SK-N-SH treated with all-trans-retinoic acid at 6 μM for 48 hours (cell line): ENCODE measurements at regions not wholly inside any gene's neighbourhood (a gene's known extent, or its start where the extent isn't known, plus 50 kb on each side); places are given as distances from the start of the nearest gene placed in this dataset.

Source experiments
- ISL1 ChIP-seq: fragments of 250-450 bp; sonication (Bioruptor Pico); IDR thresholded peaks from 2 replicates; pipeline ENCODE4 v2.1.2; 2022; ENCODE audit warnings: mild to moderate bottlenecking, moderate library complexity
- ZFP30 ChIP-seq: fragments of 450-650 bp; formaldehyde crosslinking; IDR thresholded peaks from 2 replicates; pipeline ENCODE4 v1.5.0; 2022; ENCODE audit warnings: mild to moderate bottlenecking, moderate library complexity
- TF ChIP-seq, protein P1 (sequence below): fragments of 250-450 bp; sonication (Bioruptor Pico); IDR thresholded peaks from 2 replicates; pipeline ENCODE4 v1.8.0; 2020; ENCODE audit warnings: mild to moderate bottlenecking, moderate library complexity, borderline replicate concordance

DNA sequence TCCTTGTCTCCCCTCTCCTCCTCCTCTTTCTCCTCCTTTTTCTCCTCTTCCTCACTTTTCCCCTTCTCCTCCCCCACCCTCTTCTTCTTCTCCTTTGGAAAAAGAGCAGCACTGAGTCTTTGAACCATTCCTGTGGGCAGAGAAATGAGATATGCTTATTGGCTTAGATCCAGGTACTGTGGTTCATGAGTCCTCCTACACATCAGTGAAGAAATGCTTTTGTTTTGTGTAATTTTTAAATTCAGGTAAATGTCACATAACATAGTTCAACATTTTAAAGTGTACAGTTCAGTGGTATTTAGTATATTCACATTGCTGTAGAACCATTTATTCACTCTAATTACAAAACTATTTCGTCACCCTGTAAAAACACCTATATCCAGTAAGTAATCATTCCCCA lies 402.1 kb downstream of the AACS start:
- no peak for TF ChIP-seq ZFP30 (CRISPR knock-in tag)
- TF ChIP-seq ISL1 (CRISPR knock-in tag) = no peak
- TF ChIP-seq, protein P1, sequence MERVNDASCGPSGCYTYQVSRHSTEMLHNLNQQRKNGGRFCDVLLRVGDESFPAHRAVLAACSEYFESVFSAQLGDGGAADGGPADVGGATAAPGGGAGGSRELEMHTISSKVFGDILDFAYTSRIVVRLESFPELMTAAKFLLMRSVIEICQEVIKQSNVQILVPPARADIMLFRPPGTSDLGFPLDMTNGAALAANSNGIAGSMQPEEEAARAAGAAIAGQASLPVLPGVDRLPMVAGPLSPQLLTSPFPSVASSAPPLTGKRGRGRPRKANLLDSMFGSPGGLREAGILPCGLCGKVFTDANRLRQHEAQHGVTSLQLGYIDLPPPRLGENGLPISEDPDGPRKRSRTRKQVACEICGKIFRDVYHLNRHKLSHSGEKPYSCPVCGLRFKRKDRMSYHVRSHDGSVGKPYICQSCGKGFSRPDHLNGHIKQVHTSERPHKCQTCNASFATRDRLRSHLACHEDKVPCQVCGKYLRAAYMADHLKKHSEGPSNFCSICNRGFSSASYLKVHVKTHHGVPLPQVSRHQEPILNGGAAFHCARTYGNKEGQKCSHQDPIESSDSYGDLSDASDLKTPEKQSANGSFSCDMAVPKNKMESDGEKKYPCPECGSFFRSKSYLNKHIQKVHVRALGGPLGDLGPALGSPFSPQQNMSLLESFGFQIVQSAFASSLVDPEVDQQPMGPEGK = no peak
